Right ventricle myocardium inferior (tissue), 1 donor: ENCODE measurements at regions not wholly inside any gene's neighbourhood (a gene's known extent, or its start where the extent isn't known, plus 50 kb on each side); places are given as distances from the start of the nearest gene placed in this dataset.
A peak's percentile ranks its signal among the peaks of the same experiment; 100 is the strongest.

Source experiments
- ATAC-seq: fragments of 200-7000 bp; cut with Tn5 transposase; one replicate; pipeline ENCODE4 v1.9.1; 2020; ENCODE audit warnings: mild to moderate bottlenecking, moderate library complexity
- DNase-seq: peaks from one replicate; pipeline ENCODE4 v3.0.0; 2021; ENCODE audit errors: missing footprints
- intact Hi-C: fragments of 100-400 bp; cut with DNase I; formaldehyde crosslinking; loops from one replicate; pipeline ENCODE4 v1.11.0; 2022
- donor health status: DM: no; HTN: yes; CAD: no; lungs with severe emphysema.

DNA sequence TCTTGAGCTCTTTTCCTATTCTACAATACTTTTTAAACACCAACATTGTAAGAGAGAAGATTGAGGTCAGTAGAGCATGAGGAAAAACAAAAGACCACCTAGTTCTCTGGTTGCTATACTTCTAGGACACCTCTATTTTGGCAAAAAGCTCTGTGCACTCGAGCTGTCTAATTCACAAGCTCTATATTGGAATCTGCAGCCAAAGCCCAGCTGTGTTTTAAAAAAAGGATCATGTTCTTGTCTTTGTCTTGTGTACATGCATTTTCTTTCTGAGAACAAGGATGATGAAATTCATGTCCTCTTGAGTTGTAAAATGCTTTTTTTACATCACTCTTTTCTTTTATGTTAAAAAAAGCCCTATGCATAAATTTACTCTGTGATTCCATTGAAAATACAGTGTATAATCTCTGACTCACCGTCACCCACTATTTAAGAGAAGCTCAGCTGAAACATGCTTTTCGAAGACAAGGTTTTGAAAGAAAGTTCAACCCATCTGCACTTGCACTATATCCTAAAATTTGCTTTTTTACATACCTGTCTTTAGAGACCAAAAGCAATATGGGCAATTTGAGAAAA lies 215.5 kb upstream of the VSTM2A start:
- DNase-seq: no peak
- ATAC-seq: no peak
- intact Hi-C loops: no loop called here

DNA sequence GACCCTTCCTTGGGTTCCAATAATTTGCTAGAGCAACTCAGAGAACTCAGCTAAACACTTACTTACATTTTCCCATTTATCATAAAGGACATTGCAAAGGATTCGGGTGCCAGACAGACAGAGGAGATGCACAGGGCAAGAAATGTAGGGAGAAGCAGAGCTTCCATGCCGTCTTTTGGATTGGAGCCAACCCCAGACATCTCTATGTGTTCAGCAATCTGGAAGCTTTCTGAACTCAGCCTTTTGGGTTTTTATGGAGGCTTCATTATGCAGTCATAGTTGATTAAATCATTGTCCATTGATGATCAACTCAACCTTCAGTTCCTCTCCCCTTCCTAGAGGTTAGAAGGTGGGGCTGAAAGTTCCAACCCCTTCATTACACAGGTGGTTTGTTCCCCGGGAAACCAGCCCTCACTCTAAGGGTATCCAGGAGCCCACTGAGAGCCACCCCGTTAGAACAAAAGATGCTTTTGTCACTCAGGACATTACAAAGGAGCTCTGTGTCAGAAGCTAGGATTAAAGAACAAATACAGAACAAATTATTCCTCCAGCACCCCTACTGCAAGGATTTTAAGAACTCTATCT lies 211.9 kb upstream of the VSTM2A start:
- ATAC-seq: no peak
- no peak for DNase-seq
- intact Hi-C loops: no loop called here

DNA sequence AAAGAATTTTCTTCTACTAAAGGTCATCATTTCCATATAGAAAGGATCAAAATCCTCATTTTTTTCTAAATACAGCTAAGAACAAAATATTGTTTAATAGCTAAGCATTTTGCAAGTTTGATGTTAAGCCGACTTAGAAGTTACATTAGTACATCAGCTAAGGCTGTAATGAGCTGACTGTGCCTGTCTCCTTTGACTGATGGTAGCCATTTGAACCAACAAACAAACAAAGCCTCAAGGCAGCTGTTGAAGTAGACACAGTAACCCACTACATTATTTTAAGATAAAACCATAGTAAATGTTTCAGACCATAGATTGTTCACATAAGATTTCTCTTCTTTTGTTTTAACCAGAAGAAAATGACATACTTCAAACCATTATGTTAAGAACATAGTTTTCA lies 210.9 kb upstream of the VSTM2A start:
- ATAC-seq (no peak), DNase-seq (no peak)
- intact Hi-C loops: no loop called here

DNA sequence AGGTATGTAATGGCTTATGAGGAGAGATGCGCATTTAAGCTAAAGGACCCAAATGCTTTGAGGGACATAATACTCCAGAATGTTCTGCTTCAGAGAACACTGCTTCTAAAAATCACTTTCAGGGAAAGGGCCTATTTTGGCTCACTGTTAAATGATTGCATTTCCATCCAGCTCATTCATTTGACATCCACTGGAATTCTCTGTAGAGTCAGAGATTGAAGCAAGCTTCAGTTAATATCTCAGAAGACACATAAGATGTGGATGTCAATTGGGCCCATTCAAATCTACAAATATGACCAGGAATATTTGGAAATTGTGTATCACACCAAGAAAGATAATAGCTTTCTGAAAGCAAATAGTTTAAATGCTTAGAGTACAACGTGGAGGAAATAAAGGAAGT lies 209.9 kb upstream of the VSTM2A start:
- ATAC-seq: no peak
- intact Hi-C loops: no loop called here
- DNase-seq: no peak

DNA sequence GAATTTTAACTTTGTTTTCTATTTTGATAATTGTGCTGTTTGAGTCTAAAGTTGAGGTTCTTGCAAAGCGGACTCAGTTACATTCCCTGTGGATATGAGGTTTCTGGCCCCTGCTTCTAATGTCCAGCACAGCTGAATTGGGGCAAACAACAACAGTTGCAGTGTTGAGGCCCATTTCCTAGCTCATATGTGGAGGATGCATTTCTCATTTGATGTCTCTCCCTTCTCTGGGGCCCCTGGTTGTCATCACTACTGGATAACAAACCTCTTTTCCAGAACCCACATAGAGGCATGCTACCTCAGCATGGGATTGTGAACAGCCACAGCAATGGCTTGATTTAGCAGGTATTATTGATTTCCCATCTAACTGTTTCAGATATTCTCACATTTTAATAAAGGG lies 208.2 kb upstream of the VSTM2A start:
- no peak for ATAC-seq

DNA sequence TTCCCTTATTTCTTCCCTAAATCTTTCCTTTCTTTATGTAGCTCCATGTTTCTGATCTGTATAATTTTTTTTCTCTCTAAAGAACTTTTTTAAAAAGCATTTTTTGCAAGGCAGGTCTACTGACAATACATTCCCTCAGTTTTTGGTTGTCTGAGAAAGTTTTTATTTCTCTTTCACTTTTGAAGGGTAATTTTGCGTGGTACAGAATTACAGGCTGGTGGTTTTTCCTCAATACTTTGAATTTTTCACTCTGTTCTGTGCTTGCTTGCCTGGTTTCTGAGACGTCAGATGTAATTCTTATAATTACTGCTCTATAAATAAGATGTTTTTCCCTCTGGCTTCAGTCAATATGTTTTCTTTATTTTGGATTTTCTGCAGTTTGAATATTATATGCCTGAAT lies 205.4 kb upstream of the VSTM2A start:
- intact Hi-C loops: no loop called here
- DNase-seq: no peak
- ATAC-seq: no peak

More for the DNA sequence above, 208.2 kb upstream of the VSTM2A start:
- DNase-seq: no peak
- intact Hi-C loops: no loop called here

DNA sequence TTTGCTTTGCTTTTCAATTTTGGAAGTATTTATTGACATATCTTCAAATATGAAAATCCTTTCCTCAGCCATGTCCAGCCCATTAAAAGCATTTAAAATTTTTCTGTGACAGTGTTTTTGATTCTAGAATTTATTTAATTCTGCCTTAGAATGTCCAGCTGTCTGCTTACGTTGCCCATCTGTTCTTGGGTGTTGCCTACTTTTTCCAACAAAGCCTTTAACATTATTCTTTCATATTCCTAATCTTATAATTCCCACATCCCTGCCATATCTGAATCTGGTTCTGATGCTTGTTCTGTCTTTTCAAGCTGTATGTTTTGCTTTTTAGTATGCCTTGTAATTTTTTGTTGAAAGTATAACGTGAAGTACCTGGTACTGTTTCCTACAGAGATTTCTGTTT lies 204.7 kb upstream of the VSTM2A start:
- intact Hi-C loops: no loop called here
- no peak for DNase-seq
- no peak for ATAC-seq

DNA sequence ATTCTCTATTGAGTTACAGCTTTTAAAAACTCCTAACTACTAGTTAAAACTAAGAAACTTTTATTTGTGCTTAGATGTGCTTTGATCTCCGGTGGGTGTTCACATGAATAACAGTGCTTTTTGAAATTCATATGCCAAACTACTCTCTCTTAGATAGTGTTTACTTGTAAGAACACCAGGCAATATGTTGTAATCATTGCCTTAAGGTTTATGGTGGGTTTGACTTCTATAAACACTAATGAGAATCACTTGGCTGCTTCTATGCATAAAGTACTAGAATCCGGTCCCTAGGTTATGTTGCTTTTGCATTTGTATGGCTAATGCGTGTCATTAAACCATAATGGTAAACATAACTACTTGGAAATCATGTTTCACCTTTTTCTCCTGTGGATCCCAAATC lies 203.9 kb upstream of the VSTM2A start:
- intact Hi-C loops: no loop called here
- ATAC-seq (no peak), DNase-seq (no peak)

DNA sequence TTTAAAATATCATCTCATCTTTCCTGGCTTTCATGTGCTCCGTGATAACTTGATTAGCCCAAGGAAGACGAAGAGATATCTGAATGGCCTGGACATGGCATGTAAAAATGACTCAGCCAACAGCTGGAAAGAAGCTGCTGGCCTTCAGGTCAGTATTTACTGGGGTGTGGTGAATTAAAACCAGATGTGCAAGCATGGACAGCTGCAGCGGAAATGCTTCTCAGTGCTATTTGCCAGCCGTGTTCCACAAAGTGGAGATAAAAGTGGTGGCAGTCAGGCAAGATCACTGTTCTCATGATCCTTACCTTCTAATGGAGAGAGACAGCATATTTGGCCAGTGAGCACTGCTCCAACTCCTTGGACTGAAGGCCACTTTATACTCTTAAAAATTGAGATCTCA lies 203.1 kb upstream of the VSTM2A start:
- intact Hi-C loops: no loop called here
- peak; percentile 92 for ATAC-seq
- no peak for DNase-seq

DNA sequence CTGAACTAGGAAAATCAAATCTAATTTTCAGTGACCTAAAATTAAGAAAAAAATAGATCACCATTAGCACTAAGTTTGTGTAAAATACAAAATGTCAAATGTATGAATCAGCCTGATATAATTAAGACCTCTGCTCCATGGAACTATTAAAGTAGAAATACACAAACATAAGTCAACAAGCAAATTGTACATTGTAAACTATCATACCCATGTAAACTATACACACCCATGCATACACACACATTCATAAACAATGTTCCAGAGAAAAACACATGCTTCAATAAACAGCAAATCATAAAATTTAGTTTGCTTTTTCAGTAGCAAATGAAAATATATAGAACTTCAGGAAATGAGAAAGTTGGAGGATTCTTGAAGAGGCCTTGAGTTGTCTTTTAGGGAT lies 199.7 kb upstream of the VSTM2A start:
- no peak for DNase-seq
- ATAC-seq: no peak
- intact Hi-C loops: no loop called here

DNA sequence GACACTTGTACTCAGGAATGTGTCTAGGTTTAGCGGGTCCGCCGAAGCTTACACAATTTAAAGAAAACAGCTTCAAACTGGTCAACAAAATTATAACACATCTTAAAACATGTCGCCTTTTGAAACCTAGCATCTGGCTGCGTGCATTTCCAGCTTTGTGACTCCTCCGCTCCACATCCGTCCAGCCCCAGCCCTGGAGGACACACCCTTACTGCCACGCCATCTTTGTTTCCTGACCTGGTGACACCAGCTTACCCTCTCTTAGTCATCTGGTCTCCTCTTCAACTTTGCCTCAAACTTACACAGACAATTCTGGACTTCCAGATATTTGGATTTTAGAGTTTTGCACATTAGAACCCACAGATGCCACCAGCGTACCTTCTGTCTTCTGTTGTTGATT lies 198.7 kb upstream of the VSTM2A start:
- DNase-seq (no peak), ATAC-seq (no peak)
- intact Hi-C loops: no loop called here

DNA sequence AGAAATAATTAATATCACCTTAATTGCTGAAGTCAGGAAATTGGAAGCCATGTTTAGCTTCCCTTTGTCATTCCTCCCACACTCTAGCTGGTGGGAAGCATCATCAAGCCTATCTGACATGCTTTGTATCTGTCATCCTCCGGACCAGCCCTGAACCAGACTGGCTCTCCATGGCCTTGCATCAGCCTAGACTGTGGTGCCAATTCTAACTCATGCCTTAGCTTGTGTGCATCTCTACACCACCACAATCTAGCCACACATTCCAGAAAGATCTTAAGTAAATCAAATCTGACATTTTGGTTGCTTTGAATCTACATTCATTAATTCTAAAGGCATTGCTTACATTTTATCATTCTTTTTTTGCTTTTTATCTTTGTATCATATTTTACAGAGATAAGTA lies 196.4 kb upstream of the VSTM2A start:
- no peak for DNase-seq
- no peak for ATAC-seq
- intact Hi-C loops: no loop called here

DNA sequence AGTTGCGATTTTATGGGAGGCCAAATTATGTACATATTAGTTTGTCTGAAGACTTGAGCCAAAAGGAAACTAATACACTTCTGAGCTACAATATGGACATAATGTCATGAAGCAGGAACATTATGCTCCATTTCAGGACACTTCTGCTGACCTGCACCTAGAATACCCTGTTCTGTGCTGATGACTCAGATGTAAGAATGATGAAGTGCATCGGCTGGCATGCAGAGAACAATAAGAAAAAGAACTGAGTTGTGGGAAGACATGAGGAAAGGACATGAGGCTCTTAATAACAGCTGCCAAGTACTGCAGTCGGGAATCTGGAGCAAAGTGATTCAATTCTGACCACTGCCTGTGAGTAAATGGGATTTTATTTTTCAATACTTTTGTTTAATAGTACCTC lies 192.9 kb upstream of the VSTM2A start:
- no peak for DNase-seq
- intact Hi-C loops: no loop called here
- no peak for ATAC-seq

DNA sequence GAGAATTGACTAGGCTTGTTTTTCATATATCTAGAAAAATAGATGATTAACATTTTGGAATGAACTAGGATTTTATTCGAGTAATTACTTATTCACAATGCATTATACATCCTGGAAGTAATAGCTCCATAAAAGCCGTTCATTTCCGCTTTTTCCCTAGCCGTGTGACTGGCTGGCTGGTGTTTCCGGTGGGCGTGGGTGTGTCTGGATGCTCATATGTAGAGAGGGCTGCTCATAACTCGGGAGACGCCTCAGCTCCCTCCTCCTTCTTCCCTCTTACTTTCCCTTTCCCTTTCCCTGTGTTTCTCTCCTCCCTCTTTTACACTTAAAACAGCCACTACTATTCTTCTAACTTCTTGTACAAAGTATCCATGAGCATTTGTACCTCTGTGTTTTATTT lies 187.7 kb upstream of the VSTM2A start:
- ATAC-seq (no peak), DNase-seq (no peak)
- intact Hi-C loops: no loop called here

DNA sequence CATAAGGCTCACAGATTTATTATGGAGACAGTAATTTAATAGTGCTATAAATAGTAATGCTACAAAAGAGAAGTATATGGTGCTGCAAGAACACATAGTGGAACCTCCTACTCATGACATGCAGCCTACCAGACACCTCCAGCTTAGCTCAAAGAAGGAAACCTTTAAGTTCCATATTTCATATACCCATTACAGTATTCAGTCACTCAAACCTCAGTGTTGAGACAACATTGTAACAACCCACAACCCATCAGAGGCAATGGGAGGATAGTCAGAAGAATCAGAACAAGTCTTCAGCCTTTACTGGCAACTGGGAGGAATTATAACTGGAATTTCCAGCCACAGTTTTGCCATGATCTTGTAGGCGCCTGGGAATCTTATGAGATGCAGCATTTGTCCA lies 186.3 kb upstream of the VSTM2A start:
- DNase-seq (no peak), ATAC-seq (no peak)
- intact Hi-C loops: no loop called here

DNA sequence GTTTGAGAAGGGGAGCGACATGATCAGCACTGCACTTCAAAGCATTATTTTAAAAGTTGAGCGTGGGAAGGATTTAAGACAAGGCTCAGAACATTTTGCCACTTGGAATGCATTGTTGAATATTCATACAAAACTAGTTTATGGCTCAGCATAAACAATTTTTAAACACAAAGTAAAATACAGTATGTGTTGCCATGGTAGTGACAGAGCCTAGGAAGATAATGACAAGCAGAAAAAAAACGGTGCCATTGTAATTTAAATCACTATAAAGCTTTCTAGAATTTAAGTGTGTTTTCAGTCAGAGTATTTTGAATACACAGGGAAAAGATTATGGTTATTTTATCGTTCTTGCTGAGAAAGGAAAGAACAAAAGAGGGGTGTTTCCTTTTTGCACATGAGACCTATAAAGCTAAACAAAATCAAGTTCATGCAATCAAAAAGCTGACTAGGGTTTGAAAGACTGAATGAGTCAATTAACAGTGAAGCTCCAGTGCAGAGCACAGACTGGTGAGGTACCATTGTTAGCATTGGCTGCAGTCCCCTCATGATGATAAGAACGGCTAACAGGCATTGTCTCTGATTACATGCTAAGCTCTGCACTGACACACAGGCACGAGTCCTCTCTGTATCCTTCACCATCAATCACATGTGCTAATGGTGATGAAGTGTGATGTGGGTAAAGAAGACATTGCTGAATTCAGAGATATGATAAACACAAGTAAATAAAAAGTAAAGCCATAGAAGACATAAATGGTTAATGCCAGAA lies 181.9 kb upstream of the VSTM2A start:
- intact Hi-C loops: no loop called here
- DNase-seq: no peak
- ATAC-seq: no peak

DNA sequence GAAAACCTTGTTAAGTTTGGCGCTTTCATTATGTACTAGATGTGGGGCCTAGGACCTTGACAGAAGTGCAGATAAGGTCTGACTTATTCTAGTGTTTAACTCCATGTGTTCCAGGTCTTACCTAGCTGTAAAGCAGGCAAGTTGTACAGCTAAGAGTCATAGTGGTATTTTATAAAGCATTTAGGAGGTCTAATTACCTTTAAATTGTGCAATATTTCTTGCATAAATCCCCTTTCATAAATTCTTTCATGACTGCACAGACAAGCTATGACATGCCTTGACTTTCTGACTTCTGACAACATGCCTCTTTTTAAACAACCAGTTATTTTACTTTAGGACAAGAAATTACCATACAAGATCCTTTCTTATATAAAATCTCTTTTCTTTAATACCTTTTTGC lies 151.6 kb upstream of the VSTM2A start:
- intact Hi-C loops: no loop called here
- DNase-seq: no peak
- ATAC-seq: no peak

DNA sequence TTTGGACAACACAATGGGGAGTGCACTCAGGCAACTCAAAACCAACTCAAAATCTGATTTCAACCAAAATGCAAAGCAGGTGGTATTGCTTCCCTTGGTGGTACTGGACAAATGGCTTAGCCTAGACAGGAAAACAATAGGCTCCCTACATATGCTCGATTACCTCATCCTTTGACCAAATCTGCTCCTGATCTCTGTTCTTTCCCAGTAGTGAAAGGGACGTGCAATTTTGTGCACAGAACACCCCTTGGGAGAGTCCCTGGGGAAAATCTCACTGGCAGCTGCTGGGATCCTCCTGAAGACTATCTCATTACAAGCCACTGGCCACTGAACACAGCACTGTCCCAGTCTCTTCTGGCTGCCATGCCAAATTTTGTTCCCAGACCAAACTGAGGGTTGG lies 149.2 kb upstream of the VSTM2A start:
- intact Hi-C loops: no loop called here
- ATAC-seq: no peak
- no peak for DNase-seq

DNA sequence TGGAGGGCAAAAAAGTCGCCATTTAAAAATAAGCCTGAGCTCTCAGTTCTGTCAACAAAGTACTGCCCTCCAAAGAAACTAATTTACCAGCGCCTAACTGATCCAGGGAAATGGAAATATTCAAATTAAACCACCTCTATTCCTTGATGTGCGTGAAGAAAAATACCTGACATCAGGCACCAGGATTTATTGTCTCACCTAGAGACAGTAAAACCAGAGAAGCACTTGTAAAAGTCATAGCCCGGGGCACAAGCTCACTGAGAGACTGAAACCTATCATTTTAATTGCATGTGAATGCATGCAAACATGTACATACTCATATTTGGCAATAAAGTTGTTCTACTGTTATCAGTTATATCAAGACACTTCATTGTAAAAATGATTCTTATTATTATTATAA lies 147.3 kb upstream of the VSTM2A start:
- intact Hi-C loops: no loop called here
- ATAC-seq (no peak), DNase-seq (no peak)

DNA sequence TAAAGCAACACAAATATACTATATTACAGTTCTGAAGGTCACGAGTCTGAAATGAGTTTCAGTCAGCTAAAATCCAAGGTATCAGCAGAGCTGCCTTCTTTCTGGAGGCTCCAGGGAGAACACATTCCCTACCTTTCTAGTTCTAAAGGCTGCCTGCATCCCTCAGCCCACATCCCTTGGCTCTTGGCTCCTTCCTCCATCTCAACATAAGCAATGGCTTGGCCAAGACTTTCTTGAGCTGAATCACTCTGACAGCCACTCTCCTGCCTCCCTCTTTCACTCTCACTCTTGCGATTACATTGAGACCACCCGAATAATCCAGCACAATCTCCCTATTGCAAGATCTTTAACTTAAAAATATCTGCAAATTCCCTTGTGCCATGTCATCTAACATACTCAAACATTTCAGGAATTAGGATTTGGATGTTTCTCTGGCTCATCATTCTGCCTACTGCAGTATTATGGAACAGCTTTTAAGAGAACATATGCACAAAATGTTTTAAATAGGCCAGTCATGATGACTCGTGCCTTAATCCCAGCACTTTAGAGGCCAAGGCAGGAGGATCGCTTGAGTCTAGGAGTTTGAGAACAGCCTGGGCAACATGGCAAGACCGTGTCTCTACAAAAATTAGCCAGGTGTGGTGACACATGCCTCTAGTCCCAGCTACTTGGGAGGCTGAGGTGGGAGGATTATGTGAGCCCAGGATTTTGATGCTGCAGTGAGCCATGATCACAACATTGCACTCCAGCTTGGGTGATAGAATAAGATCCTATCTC lies 144.2 kb upstream of the VSTM2A start:
- ATAC-seq (no peak), DNase-seq (no peak)
- intact Hi-C loops: no loop called here
